ENCODE measurements at regions not wholly inside any gene's neighbourhood (a gene's known extent, or its start where the extent isn't known, plus 50 kb on each side); places are given as distances from the start of the nearest gene placed in this dataset.

DNA sequence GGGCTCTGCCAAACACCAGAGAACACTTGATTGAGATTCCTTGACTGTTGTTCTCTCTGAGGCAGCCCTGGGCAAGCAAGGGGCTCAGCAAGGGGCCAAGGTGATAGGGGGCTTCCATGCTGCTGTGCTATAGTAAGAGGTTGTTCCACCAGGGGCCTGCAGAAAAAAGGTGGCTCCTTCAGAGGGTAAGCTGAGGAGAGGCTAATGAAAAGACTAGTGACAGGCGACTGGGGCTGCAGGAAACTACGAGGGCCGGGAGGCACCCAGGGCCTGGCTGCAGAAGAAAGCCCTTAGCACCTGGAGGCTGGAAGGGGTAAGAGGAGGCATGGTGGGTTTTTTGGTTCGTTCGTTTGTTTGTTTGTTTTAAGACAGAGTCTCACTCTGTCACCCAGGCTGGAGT is 88.0 kb upstream of the CTNNA1 start:
- TF ChIP-seq POLR2AphosphoS5 (IDR thresholded peaks at IDR 0.05; ENCODE audit: low read depth) (no peak), CTCF (IDR thresholded peaks at IDR 0.05; ENCODE audit: insufficient read depth, low read length) (no peak)

Data from HL-60 (cell line).